Head of caudate nucleus (tissue), 42 donors: ENCODE measurements at regions not wholly inside any gene's neighbourhood (a gene's known extent, or its start where the extent isn't known, plus 50 kb on each side); places are given as distances from the start of the nearest gene placed in this dataset.
A peak's percentile ranks its signal among the peaks of the same experiment; 100 is the strongest.

Experiments
- DNase-seq, 42 donors: peaks; one replicate each; pipeline versions ENCODE4 v3.0.0 to v3.0.0-alpha.2; 2020 to 2021; ENCODE audit warnings: mixed read lengths in 7 of 42
- intact Hi-C: fragments of 100-400 bp; cut with DNase I; formaldehyde crosslinking; loops from one replicate; pipeline ENCODE4 v1.15.0; 2022

DNA sequence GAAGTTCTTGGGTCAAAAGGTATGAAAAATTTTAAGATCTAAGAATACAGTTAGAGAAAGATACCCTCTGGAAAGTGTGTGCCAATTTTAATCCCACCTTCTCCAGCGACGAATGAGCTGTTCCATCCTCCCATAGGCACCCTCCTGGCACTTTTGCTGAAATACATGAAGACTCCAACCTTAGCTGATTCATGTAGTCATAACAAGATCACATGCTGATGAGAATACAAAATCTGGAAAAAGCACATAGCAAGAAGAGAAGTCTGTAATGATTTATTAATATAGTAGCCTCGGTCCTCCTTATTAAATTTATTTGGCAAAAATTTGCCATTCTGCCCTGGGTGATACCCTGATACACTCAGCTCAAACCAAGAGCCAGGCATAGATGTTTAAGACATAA is 88.9 kb downstream of the CCR1 start:
- intact Hi-C loops = no loop called here
- no peak for DNase-seq

GRCh38 chr3:46116996-46117395 is 89.7 kb upstream of the XCR1 start:
- intact Hi-C loops = no loop called here

DNA sequence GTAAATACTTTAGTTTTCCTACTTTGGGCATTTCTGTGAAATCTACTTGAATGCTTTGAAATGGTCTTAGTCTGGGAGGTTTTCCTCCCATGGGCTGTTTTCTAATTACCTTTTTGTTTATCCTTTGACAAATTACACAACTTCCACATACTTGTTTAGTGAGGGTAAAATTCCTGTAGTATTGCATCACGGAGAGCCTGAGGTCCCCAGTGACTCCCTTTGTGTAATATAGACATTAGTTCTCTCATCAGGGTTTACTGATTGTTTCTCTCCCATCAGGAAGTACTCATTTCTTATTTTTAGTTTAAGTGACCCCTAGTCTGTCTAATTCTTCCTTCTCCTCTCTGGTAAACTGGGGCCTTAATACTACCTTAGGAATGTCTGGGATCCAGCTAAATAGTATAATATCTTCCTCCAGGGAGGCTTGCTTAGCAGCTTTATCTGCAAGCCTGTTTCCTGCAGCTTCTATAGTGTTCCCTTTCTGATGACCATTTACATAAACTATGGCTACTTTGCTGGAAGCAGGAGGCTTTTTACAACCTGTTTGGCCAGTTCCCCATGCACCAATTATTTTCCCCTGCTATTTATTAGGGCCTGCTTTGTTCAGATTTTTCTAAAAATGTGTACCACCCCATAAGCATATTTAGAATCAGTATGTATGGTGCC is 87.2 kb upstream of the XCR1 start:
- DNase-seq = no peak
- intact Hi-C loops = no loop called here

More at GRCh38 chr3:46116996-46117395, 89.7 kb upstream of the XCR1 start:
- no peak for DNase-seq

DNA sequence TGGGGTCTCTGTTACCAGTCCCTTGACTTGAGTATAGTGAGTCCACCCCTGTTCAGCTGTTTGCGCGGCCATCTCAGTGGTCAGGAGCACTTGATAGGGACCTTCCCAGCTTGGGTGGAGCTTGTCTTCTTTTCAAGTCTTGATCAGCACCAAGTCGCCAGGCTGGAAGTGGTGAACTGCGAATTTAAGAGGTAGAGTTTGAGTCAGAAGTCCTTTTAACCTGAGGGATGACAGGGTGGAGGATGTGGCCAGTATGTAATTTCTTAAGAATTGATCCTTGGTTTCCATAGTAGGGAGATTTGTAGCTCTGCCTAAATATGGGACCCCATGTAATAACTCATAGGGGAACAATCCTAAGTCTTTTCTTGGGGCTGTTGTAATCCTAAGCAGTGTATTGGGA is 86.3 kb upstream of the XCR1 start:
- intact Hi-C loops = no loop called here
- DNase-seq = no peak

GRCh38 chr3:46112984-46113383 is 85.7 kb upstream of the XCR1 start:
- intact Hi-C loops = no loop called here
- DNase-seq = no peak

DNA sequence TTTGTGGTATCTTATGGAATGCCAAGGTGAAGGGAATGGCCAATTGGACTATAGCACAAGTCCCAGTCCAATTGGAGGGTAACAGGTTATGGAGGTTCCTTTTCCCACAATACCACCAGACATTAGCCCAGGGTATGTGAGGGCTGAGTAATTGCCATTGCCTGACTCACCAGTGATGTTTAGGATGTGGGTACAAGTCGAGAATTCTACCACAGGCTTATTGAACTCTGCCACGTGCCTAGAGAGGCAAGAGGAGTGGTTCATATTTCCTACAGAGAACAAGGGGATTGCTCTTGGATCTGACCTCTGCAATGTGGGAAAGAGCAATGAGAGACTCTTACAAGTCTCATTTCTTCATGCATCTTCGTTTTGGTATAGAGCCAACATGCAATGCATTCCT is 85.0 kb upstream of the XCR1 start:
- DNase-seq = no peak
- intact Hi-C loops = no loop called here

DNA sequence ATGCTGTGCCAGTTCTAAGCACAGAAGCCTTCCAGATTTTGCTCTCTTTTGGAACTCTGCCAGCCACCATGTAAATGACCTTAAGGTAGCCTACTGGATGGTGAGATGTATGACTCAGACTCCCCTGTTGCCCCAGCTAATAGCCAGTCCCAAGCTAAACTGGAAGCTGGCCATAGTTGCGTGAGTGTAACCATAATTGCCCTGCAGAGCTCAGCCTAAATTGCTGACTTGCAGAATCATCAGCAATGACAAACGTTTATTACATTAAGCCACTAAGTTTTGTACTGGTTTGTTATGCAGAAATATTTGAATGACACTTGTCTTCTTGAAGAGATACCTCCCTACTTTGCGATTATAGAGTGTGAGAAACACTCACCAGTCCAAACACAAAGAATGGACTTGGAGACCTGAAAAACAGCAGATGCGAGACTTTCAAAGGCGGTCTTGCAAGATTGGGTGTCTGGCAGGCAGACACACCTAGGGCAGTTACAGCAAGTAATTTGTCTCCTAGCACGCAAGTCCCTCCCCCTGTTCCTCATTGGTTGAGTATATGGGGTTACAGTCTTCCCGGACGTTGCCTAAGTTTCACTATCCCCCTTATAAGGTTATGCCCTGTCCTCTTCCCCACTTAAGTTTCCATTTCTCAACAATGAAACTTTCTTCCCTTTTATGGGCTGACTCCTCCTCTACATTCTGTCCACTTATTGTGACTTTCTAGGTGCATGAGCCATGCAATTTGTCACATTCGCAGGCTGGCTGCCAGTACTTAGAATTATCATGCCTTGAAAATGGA is 83.6 kb upstream of the XCR1 start:
- intact Hi-C loops = no loop called here
- DNase-seq = peak in 16 of 42 donors; percentile 19 to 66 (median 32)

GRCh38 chr3:46107682-46108081 is 80.4 kb upstream of the XCR1 start:
- DNase-seq = no peak
- intact Hi-C loops = no loop called here

DNA sequence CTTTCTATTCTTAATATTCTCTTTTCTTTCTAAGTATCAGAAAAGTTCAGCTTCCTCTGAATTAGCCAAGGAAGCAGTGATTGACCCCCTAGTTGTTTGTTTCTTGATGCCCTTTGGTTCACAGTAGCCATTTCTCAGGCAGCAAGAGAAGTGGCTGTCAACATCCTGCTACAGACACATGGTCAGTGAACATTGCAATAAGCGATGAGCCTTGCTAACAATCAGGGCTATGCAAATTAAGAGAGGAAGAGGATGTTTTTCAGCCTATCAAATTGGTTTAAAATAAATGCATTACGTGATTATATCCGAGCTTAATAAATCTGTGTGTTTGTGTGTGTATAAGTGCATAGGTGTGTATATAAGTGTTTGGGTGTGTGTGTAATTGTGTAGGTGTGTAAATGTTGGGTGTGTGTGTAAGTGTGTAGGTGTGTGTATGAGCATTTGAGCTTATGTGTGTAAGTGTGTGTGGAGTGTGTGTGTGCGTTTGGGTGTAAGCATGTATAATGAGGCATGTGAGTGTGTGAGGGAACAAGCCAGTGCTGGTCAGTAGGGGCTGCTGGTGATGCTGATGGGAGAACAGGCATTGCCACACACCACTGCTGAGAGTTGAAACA is 78.1 kb upstream of the XCR1 start:
- no peak for DNase-seq
- intact Hi-C loops = no loop called here

DNA sequence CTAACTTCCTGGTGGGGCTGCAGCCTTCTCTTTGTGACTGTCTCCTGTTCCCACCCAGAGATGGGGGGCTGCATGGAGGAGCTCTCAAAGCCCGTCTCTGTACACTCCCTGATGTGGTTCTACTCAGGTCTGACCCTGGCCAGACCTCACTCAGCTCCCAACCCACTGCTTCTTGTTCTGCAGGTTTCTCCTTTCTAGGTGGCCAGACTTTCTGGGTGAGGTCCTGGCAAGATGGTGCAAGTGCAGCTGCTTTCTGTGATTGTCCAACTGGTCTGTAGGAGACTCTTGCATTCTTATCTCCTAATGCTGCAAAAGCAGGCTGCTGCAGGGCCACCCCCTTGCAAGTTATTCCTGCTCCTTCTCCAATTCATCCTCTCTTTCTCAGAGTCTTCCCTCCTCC is 77.4 kb upstream of the XCR1 start:
- no peak for DNase-seq
- intact Hi-C loops = no loop called here

- intact Hi-C loops = no loop called here
- DNase-seq = no peak
Measured at GRCh38 chr3:46102780-46103130, 75.5 kb upstream of the XCR1 start.

DNA sequence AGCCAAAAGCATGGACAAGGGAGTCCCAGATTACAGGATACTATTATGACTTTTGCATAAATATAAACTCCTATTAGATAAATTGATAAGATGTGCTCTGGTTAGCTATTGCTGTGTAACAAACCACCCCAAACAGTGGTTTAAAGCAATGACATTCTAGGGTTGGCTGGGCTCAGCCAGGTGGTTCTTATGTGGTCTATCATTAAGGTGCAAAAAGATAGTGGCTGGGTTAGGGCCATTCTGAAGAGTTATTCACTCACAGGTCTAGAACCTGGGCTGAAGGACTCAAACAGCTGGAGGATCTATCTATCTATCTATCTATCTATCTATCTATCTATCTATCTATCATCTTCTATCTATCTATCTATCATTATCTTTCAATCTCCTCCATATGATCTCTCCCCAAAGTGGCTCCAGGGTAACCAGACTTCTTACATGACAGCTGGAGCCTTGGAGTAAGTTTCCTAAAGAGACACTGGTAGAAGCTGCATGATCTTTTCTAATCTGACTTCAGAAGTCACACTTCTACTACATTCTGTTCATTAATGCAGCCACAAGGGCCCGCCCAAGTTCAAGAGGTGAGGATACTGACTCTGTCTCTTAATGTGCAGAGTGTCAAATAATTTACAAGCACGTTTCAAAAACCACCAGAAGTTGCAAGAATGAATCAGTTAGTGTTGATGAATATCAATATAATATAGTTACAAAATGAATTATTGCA is 74.9 kb upstream of the XCR1 start:
- intact Hi-C loops = no loop called here
- no peak for DNase-seq

GRCh38 chr3:46100812-46101211 is 73.5 kb upstream of the XCR1 start:
- DNase-seq = peak in 6 of 42 donors; percentile 5 to 36 (median 10)
- intact Hi-C loops = no loop called here

GRCh38 chr3:46098319-46098761 is 71.1 kb upstream of the XCR1 start:
- peak in 10 of 42 donors; percentile 9 to 51 (median 20) for DNase-seq
- intact Hi-C loops = no loop called here

DNA sequence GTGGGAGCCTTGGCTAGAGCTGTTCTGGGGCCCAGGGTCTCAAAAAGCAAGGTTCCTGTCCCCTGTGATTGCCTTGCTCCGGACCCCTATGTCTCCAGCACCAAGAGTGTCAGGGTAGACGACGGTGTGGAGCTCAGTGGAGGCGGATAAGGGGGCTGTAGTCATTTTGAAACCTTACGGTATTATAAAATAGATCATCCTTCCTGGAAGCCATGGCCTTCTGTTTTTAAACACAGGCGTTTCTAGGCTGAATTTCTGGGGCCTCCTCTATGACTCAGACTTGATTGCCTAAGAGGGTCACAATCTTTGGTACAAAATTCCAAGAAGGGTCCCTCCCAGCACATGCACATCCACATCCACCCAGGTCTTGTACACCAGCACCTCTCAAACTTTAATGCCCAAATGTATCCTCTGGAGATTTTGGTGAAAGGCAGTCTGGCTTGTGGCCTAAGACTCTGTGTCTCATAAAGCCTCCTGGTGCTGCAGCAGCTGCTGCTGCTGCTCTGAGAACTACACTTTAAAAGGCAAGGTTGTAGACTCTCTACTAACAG is 70.5 kb upstream of the XCR1 start:
- no peak for DNase-seq
- intact Hi-C loops = no loop called here

GRCh38 chr3:46096781-46097180 is 69.5 kb upstream of the XCR1 start:
- intact Hi-C loops = no loop called here
- DNase-seq = no peak

DNA sequence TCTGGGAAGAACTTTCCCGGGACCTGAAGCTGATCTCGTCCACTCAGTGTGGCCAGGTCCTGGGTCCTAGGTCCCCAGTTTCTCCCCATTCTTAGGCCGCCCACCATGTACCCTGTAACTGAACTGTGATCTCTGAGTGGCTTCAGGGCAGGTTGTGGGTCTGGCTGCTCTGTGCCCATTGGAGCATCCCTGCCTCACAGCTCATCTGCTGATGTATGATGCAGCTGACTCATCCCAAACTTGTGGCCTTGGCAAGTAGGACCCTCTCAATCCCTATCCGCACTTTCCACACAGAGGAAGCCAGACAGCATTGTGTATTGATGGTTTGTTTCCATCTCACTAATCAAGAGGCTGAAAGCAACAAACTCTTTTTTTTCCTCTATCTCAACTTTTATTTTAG is 69.1 kb upstream of the XCR1 start:
- intact Hi-C loops = no loop called here
- no peak for DNase-seq

- intact Hi-C loops = no loop called here
- no peak for DNase-seq
Measured at GRCh38 chr3:46095307-46095706, 68.0 kb upstream of the XCR1 start.

GRCh38 chr3:46094506-46094905 is 67.2 kb upstream of the XCR1 start:
- intact Hi-C loops = no loop called here
- no peak for DNase-seq

- DNase-seq = no peak
- intact Hi-C loops = no loop called here
Measured at GRCh38 chr3:46093966-46094365, 66.7 kb upstream of the XCR1 start.
